ENCODE measurements at regions not wholly inside any gene's neighbourhood (a gene's known extent, or its start where the extent isn't known, plus 50 kb on each side); places are given as distances from the start of the nearest gene placed in this dataset.

DNA sequence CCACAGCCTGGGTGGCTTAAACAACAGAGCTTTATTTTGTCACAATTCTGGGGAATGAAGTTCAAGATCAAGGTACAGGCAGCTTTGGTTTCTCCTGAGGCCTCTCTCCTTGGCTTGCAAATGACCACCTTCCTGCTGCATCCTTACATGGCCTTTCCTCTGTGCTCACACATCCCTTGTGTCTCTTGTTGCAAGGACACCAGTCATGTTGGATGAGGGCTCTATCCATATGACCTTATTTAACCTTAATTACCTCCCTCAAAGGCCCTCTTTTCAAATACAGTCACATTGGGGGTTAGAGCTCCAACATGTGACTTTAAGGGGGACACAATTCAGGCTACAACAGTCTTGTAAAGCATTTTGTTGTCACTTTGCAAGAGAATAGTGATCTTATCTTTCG lies 65.0 kb upstream of the PLXNA4 start:
- TF ChIP-seq, protein P1, sequence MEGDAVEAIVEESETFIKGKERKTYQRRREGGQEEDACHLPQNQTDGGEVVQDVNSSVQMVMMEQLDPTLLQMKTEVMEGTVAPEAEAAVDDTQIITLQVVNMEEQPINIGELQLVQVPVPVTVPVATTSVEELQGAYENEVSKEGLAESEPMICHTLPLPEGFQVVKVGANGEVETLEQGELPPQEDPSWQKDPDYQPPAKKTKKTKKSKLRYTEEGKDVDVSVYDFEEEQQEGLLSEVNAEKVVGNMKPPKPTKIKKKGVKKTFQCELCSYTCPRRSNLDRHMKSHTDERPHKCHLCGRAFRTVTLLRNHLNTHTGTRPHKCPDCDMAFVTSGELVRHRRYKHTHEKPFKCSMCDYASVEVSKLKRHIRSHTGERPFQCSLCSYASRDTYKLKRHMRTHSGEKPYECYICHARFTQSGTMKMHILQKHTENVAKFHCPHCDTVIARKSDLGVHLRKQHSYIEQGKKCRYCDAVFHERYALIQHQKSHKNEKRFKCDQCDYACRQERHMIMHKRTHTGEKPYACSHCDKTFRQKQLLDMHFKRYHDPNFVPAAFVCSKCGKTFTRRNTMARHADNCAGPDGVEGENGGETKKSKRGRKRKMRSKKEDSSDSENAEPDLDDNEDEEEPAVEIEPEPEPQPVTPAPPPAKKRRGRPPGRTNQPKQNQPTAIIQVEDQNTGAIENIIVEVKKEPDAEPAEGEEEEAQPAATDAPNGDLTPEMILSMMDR (conservative IDR thresholded peaks at IDR 0.05; ENCODE audit: low read depth in 2 of 2) = no peak
- no peak for TF ChIP-seq EZH2 (IDR thresholded peaks at IDR 0.05; ENCODE audit: low read depth, unreplicated experiment)
- TF ChIP-seq STAT1 (IDR thresholded peaks at IDR 0.05; ENCODE audit: unreplicated experiment) = no peak
- no peak for TF ChIP-seq EZH2phosphoT487 (IDR thresholded peaks at IDR 0.05; ENCODE audit: unreplicated experiment)
- no peak for TF ChIP-seq JUNB (IDR thresholded peaks at IDR 0.05; ENCODE audit: unreplicated experiment)
- no peak for TF ChIP-seq CREB1 (CRISPR knock-in tag; IDR thresholded peaks at IDR 0.05; ENCODE audit: low read depth)
- 0 out of 2 replicates have a peak, but pooled peaks have one; percentile 41 for TF ChIP-seq POLR2AphosphoS5 (IDR thresholded peaks at IDR 0.05; ENCODE audit: low read depth)
- no peak for TF ChIP-seq ZNF331 (CRISPR knock-in tag; IDR thresholded peaks at IDR 0.05; ENCODE audit: low read depth)
- TF ChIP-seq REST (IDR thresholded peaks at IDR 0.05; ENCODE audit: unreplicated experiment) = no peak
- no peak for TF ChIP-seq ETS1 (IDR thresholded peaks at IDR 0.05)
- TF ChIP-seq NANOG (IDR thresholded peaks at IDR 0.05; ENCODE audit: borderline replicate concordance) = no peak

Data from GM23338 (cell line).